ENCODE measurements at regions not wholly inside any gene's neighbourhood (a gene's known extent, or its start where the extent isn't known, plus 50 kb on each side); places are given as distances from the start of the nearest gene placed in this dataset.

DNA sequence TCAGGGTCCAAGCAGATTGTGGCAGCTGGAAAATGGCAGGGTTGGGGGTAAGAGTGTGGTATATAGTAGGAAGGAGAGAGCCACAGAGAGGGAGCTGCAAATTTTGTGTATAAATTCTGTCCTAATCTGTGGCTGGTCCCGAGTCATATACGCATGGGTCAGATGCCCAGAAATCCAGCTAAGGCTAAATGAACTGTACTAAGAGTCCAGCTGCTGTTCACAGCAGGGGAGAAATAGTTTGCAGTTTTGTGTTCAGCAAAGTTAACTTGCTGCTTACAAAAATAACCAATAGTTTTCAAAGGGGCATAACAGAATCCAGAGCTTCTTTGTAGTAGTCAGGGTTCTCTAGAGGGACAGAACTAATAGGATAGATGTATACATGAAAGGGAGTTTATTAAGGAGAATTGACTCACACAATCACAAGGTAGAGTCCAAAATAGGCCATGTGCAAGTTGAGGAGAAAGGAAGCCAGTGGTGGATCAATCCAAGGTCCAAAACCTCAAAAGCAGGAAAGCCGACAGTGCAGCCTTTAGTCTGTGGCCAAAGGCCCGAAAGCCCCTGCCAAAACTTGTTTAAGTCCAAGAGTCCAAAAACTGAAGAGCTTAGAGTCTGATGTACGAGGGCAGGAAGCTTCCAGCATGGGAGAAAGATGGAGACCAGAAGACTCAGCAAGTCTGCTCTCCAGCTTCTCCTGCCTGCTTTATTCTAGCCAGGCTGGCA is 146.1 kb upstream of the KBTBD8 start:
- no peak for DNase-seq (ENCODE audit: low read depth)

DNA sequence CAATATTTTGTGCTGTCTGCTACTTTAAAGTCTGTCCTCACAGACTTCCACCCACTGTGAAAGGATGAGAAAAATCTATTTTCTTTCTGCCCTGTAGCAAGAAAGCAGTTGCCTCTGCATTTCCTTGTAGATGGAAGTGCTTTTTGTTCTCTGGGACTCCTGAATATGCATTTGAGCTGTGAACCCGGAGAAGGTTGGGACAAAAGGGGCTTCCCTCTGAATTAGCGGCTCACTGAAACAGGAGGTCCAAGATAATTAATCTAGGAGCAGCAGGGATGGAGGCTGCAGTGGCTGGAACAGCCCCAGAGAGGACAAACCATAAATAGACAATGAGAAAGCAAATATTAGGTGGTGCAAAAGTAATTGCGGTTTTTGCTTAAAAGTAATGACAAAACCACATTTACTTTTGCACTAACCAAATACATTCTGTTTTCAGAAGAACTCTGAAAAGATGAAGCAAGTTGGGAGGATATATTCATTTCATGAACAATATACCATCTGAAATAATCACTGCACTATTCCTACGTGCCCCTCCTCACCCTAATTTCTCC is 143.4 kb upstream of the KBTBD8 start:
- DNase-seq (ENCODE audit: low read depth), result no peak

DNA sequence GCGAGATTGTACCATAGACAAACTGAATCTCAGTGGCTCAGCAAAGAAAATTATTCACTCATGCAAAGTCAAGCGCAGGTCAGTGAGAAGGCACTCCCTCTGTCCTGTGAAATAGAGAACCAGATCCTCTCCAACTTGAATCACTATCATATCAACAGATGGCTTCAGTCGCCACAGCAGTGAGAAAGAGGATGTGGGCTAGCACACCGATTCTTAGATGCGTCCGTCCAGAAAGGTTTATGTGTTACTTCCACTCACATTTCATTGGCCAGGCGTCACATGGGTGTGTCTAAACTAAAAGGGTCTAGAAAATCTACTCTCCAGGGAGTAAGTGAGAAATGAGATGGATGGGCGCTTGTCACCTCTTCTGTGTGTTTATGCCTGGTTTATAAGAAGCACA is 141.6 kb upstream of the KBTBD8 start:
- DNase-seq (ENCODE audit: low read depth), result no peak

DNA sequence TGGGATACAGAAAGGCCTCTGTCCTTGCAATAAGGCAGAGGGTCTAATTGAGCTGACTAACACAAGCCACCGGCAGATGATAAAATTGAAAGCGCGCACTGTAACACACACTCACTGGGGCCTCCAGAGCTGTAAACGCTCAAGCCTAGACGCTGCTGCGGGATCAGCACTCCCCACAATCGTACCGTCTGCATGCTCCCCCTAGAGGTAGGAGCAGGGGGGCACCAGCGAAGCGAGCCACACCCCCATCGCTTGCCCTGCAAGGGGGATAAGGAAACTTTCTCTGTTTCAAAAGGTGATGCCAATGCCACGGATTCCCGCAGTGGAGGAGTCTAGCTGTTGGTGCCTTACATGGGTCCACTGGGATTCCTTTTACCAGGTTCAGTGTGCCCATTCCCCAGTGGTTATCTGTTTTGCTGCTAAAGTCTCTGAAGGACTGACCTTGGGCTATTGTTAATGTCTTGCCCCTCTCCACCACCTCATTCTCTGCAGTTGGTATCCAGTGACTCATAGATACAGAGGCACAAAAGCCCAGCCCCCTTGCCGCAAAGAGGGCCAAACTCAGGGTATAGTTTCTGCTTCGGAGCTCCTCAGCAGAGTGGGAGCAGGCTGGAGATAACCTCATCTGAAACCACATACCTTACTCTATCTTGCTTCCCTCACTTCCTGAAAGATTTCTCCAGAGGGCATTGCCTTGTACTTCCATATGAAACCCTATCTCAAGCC is 139.3 kb upstream of the KBTBD8 start:
- DNase-seq (ENCODE audit: low read depth), result no peak

DNA sequence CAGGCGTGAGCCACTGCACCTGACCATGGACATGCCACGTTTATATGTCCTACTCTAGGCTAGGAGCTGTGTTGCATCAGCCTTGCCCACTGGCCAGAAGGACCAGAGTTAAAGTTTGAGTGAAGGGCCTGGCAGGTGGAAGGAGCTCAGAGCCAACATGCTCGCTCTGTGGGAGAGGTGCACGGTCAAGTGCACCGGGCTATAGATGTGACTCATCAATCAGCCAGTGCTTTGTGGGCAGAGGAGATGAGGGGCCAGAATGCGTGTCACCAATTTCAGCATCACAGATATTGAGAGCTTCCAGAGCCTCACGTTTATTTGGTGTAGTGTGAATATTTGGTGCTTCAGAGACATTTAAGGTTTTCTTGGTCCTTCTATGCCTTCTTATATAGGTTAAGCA is 137.3 kb upstream of the KBTBD8 start:
- DNase-seq (ENCODE audit: low read depth), result no peak

DNA sequence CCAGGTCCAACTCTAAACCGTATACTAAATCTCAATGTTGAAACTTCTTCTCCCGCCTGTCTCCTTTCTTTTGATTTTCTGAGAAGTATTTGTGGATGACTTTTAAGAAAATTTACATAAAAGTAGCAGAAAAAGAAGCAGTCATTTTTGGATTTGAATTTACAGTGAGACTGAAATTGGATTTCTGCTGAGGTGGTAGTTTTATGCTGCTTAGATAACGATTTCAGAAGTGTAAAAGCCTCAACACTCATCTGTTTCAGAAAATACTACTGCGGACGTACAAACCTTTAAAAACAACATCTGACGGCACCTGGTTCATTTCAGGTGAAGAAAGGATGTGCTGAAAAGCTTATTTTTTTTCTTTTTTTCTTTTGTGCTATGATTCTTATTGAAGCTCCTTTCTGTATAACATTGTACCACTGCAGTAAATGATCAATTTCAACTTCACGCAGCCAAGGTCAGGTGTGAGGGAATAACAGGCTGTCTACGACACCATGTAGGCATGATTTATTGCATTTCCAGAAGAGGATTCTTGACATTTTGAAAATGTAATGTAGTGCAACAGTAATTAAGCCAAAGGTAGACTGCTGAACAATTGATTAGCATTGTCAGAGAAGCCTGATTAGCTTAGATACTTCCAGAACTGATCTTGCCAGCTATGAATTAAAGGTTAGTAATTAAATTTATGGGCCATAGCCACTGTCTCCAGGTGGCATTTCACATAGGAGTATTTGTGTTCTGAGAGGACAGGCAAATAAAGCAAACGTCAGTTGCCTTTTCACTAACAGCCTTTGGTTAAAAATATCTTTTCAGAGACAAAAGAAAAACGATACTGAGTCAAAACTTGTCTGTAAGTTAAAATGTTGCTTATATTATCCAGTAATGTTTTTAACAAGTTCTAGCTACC is 134.6 kb upstream of the KBTBD8 start:
- no peak for DNase-seq (ENCODE audit: low read depth)

DNA sequence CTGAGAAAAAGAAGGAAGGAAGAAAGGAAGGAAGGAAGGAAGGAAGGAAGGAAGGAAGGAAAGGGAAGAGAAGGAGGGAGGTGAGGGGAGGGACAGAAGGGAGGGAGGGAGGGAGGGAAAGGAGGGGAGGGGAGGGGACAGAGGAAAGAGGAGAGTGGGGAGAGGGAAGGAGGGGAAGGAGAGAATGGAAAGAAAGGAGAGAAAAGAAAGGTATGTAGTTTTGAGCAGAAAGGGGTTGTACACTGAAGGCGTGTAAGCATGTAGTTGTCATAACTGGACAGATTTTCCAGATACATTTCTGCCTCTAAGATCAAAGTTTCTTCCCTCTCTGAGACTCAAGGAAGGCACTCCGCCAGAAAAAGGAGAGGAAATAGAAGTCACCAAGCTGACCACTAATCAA is 113.4 kb upstream of the KBTBD8 start:
- DNase-seq (ENCODE audit: low read depth), result no peak

DNA sequence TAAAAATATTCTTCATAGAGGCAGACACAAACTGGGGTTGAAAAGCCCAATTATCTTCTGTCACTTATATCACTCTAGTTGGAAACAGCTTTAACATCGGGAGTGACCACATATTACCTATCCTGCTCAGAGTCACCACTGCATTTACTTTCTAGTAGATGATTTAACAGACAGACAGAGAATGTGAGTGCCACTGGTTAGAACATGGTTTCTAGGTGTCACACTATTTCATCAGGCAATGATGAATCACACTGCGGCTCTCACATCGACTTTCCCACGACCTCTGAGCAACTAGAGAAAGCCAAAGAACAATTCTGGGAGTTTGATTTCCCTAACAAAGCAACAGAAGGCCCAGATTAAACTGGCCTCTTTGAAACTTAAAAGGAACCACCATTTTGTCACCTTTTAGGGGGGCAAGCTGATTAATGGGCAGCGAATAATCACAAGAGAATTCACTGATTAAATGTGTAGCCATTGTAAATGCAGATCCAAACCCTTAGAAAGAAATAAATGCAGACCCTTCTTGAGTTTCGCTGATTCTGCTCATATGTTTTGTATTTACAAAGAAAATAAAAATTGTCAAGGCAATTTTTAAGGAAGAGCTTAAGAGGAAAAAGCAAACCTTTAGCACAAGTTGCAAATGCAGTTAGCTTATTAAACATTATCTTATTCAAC is 112.6 kb upstream of the KBTBD8 start:
- DNase-seq (ENCODE audit: low read depth), result no peak

DNA sequence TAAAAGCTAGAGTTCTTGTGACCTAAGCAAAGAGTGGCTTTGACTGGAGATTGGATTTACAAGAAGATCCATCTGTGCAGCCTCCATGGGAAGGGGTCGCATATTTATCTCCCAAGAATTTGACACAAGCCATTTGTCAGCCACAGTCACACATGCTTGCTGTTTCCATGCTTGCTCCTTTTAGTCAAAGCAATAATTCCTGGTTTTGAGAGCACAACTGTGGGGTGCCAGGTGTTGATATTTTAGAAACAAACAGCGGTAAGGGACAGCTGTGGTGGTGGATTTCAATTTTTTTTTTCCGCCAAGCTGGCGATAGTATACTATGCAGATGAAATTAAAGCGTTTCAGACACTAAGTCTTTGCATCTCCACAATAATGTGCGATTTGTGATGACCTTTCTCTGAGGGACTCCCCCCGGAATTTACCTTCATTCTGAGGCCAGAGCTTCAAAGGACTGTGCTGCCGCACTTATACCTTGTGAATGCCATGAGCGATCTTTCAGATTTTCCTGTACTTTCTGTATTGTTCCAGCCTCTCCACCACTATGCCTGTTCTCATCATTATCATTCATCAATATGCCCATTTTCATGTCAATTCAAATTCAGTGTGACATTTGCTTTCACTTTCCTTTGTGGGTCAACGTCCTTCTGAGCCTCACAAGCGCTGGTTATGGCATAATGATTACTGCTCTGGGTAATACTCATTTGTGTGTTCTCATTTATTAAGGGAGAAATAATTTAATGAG is 108.2 kb upstream of the KBTBD8 start:
- no peak for DNase-seq (ENCODE audit: low read depth)

DNA sequence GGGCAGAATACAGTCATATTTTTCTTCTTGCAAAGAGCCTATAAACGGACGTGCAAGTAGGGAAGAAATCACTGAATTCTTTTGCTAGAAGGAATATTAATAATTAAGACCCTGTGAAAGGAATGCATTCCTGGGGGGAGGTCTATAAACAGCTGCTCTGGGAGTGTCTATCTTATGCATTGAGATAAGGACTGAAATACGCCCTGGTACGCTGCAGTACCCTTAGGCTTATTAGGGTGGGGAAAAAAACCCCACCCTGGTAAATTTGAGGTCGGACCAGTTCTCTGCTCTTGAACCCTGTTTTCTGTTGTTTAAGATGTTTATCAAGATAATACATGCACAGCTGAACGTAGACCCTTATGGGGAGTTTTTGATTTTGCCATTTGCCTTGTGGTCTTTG is 100.0 kb upstream of the KBTBD8 start:
- DNase-seq (ENCODE audit: low read depth), result no peak

DNA sequence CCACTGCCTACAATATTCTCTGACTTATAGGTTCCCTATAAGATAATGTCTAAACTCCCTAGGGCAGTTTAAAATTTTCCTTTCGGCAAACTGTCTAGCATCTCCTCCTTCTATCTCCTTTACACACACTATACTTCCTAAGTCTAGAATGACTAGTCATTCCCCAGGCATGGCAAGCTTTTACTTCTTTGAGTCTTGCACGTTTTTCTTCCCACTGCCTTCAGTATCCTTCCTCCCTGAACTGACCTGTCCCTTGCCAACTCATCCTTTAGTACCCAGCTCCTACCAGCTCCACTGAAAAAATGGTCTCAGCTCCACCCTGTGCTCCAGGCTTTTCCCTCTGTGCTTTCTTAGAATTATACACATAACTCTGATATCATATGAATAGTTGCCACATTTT is 93.8 kb upstream of the KBTBD8 start:
- no peak for DNase-seq (ENCODE audit: low read depth)

DNA sequence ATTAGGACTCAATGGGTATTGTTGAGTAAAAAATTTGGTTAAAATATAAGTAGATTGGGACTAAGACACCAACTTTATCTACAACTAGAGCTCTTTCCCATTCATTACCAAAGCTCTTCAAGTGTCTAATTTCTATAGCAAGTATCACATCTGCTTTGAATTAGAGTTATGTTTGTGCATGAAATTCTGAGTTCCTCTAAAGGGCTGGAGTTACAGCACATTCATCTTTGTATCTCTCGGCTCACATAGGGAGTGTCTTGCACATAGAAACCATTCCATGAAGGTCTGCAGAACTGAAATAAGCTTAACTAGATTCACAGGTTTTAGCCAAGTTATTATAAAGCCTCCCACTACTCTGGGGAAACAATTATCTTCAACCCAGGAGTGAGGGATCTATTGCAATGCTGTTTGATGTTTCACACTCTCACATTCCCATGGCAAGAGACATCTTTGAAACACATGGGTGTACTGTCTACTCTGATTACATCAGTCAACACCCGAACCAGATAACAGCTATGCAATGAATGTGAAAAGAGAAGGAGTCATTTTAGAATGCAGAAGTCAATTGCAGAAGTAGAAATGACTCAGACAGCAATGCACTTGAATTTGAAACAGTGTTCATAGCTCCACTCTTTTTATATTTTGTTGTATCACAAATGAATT is 93.1 kb upstream of the KBTBD8 start:
- no peak for DNase-seq (ENCODE audit: low read depth)

DNA sequence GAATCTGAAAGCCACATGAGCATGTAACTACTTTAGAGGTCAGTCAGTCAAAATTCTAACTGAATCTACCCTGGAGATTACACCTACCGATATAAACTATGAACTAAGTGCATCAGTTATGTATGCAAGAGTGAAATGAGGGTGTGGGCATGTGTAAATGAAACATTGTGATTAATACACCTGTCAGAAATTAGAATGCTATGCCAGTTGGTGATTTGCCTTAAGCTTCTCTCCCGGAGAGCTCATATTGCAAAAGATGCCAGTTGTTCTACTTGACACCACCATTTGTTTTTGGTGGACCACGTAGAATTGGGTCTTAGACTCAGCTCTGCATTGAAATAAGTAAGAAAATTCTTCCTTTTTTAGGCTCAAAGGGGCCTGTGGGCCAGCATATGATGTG is 91.0 kb upstream of the KBTBD8 start:
- DNase-seq (ENCODE audit: low read depth), result no peak

DNA sequence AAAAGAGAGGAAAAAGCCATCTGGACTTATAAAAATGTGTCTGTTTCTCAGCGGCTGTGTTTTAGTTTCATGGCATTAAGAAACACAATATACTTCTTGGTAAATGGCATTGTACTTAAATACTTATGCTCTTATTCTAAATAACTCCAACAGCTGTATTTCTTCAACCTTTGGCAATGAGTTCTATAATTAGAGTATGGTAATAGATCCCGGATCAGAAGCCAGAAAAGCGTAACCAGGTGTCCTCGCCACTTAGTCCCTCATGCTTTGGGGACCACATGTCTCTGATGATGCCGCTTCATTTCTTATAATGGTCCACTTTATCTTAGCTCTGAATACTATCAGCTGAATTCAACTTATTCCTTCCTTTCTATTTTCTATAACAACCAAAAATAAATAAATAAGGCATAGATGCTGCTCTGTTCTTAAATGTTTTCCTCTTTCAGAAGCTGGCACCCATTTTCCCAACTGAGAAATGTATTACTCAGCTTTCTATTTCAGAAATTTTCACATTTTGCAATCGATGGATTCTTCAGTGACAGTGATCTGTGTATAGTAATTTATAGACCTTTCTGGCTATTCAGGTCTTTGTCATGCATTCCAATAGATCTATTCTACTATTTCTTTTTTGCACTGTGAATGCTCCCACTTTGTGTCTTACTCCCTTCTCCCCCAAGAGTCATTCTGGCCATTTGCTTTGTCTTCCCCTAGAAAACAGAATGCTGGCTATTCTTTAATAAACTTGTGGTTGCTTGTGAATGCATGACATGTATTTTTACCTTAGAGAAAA is 87.6 kb upstream of the KBTBD8 start:
- no peak for DNase-seq (ENCODE audit: low read depth)

DNA sequence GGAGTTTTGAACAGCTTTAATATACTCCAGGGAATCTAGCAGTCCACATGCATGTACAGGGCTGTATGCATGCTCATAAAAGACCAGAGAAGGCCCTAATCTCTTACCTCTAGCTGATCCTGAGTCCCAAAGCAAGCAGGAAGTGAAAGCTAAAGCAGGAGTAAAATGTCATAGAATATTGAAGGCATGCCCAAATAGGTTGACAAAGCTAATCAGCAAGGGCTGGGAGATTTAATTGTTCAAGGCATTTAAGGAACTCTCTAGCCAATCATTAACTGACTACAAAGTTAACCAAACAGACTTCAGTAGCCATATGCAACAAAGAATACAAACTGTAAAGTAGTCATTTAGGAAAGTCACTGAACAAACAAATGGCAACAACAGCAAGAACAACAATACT is 85.8 kb upstream of the KBTBD8 start:
- DNase-seq (ENCODE audit: low read depth), result no peak

DNA sequence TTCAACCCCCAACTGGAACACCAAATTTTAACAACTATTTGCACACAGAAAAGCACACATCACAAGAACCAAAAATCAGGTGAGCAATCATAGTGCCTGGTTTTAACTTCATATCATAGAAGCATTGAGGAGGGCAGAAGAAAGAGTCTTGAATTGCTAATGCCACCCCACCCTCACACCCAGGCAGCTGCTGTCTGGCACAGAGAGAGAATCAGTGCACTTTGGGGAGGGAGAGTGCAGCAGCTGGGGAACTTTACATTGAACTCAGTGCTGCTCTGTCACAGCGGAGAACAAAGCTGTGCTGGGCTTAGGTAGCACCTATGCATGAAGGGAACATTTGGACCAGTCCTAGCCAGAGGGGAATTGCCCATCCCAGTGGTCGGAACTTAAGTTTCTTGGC is 76.0 kb upstream of the KBTBD8 start:
- DNase-seq (ENCODE audit: low read depth), result no peak

DNA sequence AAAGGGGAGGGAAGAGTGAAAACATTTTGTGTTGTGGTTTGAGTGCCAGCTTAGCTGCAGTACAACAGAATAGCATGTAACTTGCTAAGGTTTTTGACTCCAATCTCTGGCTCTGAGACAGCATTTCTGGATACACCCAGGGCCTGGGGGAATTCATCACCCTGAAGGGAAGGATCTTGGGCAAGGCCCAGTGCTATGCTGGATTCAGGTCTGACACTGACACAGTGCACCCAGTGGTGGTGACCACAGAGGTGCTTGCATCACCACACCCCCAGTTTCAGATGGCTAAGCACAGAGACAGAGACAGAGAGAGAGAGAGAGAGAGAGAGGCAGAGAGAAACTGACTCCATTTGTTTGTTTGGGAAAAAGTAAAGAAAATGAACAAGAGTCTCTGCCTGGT is 74.1 kb upstream of the KBTBD8 start:
- DNase-seq (ENCODE audit: low read depth), result no peak

DNA sequence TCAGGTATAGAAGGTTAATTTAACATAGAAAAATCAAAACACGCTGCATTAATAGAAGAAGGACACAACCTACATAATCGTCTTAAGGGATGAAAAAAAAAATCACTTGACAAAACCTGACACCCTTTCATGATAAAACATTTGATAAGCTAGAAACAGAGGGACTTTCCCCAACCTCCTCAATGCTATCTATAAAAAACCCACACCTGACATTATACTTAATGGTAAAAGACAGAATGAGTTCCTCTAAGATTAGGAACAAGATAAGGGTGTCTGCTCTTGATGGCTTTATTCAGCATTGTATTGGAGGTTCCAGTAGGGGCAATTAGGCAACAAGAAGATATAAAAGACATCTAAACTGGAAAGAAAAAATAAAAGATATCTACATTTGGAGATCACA is 69.9 kb upstream of the KBTBD8 start:
- no peak for DNase-seq (ENCODE audit: low read depth)

DNA sequence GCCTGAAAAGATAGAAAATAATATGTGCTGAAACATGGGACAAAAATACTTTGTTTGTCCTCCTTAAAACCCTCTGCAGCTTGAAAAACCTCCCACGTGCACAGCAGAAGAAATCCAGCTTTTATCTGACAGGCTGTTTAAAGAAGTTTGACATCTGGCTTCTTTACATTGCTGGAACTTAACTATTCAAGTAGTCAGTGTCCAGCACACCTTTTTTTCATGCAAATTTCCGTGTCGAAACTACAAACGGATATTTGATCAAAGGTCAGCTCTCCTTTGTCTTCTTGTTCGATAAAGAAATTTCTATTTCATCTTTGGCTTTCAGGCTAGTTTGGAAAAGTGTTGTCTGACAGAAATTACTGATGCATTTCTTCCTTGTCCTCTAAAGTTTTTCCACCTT is 66.8 kb upstream of the KBTBD8 start:
- no peak for DNase-seq (ENCODE audit: low read depth)

DNA sequence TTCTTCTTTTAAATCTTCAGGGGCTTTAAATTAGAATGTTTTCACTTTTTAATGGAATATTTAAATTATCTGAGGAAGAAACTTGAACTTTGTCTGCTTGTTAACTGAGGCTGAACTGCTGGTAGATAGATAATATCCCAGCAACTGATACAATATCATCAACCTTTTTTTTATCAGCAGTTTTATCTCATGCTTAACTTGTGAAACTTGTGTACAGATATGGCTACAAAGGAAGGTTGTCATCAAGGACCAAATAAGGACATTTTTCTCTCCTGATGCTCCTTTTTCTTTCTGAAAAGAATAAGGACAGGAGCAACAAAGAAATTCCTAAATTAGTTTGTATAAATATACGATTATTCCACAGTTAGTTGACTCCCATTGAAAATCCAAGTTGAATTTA is 66.4 kb upstream of the KBTBD8 start:
- DNase-seq (ENCODE audit: low read depth), result no peak
